DND-41 (cell line): ENCODE measurements at regions not wholly inside any gene's neighbourhood (a gene's known extent, or its start where the extent isn't known, plus 50 kb on each side); places are given as distances from the start of the nearest gene placed in this dataset.

Experiments used
- ATAC-seq: fragments of 200-7000 bp; cut with Tn5 transposase; 3 replicates; pipeline ENCODE4 v1.9.1; 2021; ENCODE audit warnings: low read depth; ENCODE audit not compliant: insufficient read depth
- DNase-seq: peaks from one replicate; pipeline ENCODE4 v3.0.0-alpha.2; 2020
- H2AFZ ChIP-seq: 2 replicates; pipeline ENCODE4 v1.6.0; 2012; ENCODE audit warnings: low read depth, low read length
- H3K27ac ChIP-seq: 2 replicates; pipeline ENCODE4 v1.5.1; 2012; ENCODE audit warnings: low read length, inconsistent platforms
- H3K27me3 ChIP-seq: fragments of 200-600 bp; sonication (generic); 2 replicates; pipeline ENCODE4 v1.6.0; 2012; ENCODE audit warnings: low read length, mild to moderate bottlenecking, inconsistent platforms; ENCODE audit not compliant: insufficient read depth, poor library complexity
- H3K36me3 ChIP-seq: 2 replicates; pipeline ENCODE4 v1.5.1; 2012; ENCODE audit warnings: low read length, inconsistent platforms; ENCODE audit not compliant: insufficient read depth
- H3K4me1 ChIP-seq: 2 replicates; pipeline ENCODE4 v1.5.1; 2012; ENCODE audit warnings: mild to moderate bottlenecking, low read length; ENCODE audit not compliant: insufficient read depth
- H3K4me2 ChIP-seq: 2 replicates; pipeline ENCODE4 v1.6.0; 2012; ENCODE audit warnings: mild to moderate bottlenecking, moderate library complexity, low read length, inconsistent platforms; ENCODE audit not compliant: insufficient read depth
- H3K4me3 ChIP-seq, 2 experiments: fragments of 200-600 bp in 1 of 2; shearing (Covaris generic) in 1 of 2; 2 replicates each; pipeline ENCODE4 v1.5.1; 2012 to 2016; ENCODE audit warnings: inconsistent platforms in 2 of 2, low read length in 2 of 2, mild to moderate bottlenecking in 2 of 2, low read depth in 1 of 2, moderate library complexity in 1 of 2
- H3K79me2 ChIP-seq: 2 replicates; pipeline ENCODE4 v1.6.0; 2012; ENCODE audit warnings: low read length, inconsistent platforms; ENCODE audit not compliant: insufficient read depth
- H3K9ac ChIP-seq: 2 replicates; pipeline ENCODE4 v1.6.0; 2012; ENCODE audit warnings: low read depth, mild to moderate bottlenecking, inconsistent platforms, low read length, moderate library complexity
- H3K9me3 ChIP-seq: 2 replicates; pipeline ENCODE4 v1.5.1; 2012; ENCODE audit warnings: low read length, moderate library complexity, mild to moderate bottlenecking, inconsistent platforms; ENCODE audit not compliant: insufficient read depth, severe bottlenecking
- H4K20me1 ChIP-seq: 2 replicates; pipeline ENCODE4 v1.6.0; 2012; ENCODE audit warnings: low read length; ENCODE audit not compliant: insufficient read depth
- CTCF ChIP-seq: IDR thresholded peaks from 2 replicates; pipeline ENCODE4 v1.5.1; 2012; ENCODE audit warnings: borderline replicate concordance, low read length, moderate library complexity, mild to moderate bottlenecking; ENCODE audit not compliant: poor library complexity, severe bottlenecking; ENCODE audit errors: extremely low read depth
- EZH2 ChIP-seq: IDR thresholded peaks from 3 replicates; pipeline ENCODE4 v1.6.1; 2012; ENCODE audit warnings: borderline replicate concordance, low read depth, mild to moderate bottlenecking, moderate library complexity, low read length, inconsistent platforms; ENCODE audit not compliant: severe bottlenecking

DNA sequence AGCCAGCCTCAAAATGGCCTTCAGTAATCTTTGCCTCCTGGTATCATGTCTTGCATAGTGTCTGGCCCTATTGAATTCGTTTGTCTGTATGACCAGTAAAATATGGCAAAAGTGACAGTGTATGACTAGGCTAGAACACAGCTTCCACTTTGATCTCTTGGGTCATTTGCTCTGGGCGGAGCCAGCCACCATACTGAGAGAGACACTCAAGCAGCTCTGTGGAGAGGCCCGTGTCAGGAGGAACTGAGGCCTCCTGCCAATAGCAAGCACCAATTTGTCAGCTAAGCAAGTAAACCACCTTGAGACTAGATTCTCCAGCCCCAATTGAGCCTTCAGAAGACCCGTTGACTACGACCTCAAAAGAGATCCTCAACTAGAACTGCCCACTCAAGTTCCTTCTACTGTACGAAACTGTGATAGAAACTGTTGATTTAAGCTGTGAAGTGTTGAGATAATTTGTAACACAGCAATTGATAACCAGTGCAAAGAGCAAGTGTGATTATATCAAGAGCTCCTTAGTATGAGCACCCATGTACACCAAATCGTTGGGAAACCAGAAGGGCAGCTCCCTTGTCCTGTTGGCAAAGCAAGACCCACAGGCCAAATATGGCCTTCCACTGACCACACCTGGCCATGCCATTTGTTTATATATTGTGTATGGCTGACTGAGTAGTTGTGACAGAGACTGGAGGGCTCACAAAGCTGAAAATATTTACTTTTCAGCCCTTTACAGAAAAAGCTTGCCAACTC, 52.7 kb upstream of the SERBP1 start:
- H2AFZ ChIP-seq = no peak overlapping the region
- ATAC-seq (no peak), DNase-seq (no peak)
- no peak overlapping the region for H3K4me3 ChIP-seq
- H3K36me3 ChIP-seq = no peaks in the 10 kb centered on the region
- no peak overlapping the region for H3K27ac ChIP-seq
- no peaks in the 10 kb centered on the region for H3K27me3 ChIP-seq
- H3K4me2 ChIP-seq = no peak overlapping the region
- no peaks in the 10 kb centered on the region for H3K4me1 ChIP-seq
- no peaks in the 10 kb centered on the region for H3K9me3 ChIP-seq
- no peaks in the 10 kb centered on the region for H4K20me1 ChIP-seq
- no peaks in the 10 kb centered on the region for H3K79me2 ChIP-seq
- H3K9ac ChIP-seq = no peak overlapping the region
- TF ChIP-seq CTCF (no peak), EZH2 (no peak)

DNA sequence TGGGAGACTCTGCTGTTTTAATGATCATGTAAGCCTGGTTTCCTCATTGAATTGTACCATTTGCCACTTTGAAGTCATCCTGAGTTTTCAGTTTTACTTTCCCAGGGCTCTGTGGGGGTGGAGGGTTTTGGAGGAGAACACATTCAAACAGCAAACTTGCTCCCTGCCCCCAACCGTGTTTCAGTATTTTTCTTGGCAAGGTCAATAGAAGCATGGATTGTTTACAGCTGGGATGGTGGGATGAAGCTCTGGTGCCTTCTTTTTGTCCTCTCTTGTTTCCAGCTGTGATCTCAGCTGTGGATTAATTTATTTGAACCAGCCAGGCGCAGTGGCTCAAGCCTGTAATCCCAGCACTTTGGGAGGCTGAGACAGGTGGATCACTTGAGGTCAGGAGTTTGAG, 54.3 kb upstream of the SERBP1 start:
- no peaks in the 10 kb centered on the region for H3K27me3 ChIP-seq
- no peak overlapping the region for H2AFZ ChIP-seq
- no peak overlapping the region for H3K9ac ChIP-seq
- DNase-seq (no peak), ATAC-seq (no peak)
- no peaks in the 10 kb centered on the region for H3K9me3 ChIP-seq
- no peaks in the 10 kb centered on the region for H3K79me2 ChIP-seq
- no peaks in the 10 kb centered on the region for H3K4me1 ChIP-seq
- no peak overlapping the region for H3K27ac ChIP-seq
- no peak overlapping the region for H3K4me2 ChIP-seq
- no peaks in the 10 kb centered on the region for H4K20me1 ChIP-seq
- no peaks in the 10 kb centered on the region for H3K36me3 ChIP-seq
- H3K4me3 ChIP-seq = no peak overlapping the region
- TF ChIP-seq CTCF = no peak
- TF ChIP-seq EZH2 = no peak

GRCh38 chr1:67485046-67485811, 55.0 kb upstream of the SERBP1 start:
- DNase-seq (no peak), ATAC-seq (no peak)
- H3K9ac ChIP-seq = no peak overlapping the region
- TF ChIP-seq EZH2 = no peak
- TF ChIP-seq CTCF = no peak
- H3K79me2 ChIP-seq = no peaks in the 10 kb centered on the region
- H3K36me3 ChIP-seq = no peaks in the 10 kb centered on the region
- no peak overlapping the region for H3K4me2 ChIP-seq
- H2AFZ ChIP-seq = no peak overlapping the region
- H3K27me3 ChIP-seq = no peaks in the 10 kb centered on the region
- H4K20me1 ChIP-seq = no peaks in the 10 kb centered on the region
- H3K4me1 ChIP-seq = no peaks in the 10 kb centered on the region
- H3K4me3 ChIP-seq = no peak overlapping the region
- H3K27ac ChIP-seq = no peak overlapping the region
- no peaks in the 10 kb centered on the region for H3K9me3 ChIP-seq
